Prostate gland (tissue), 2 donors: ENCODE measurements at regions not wholly inside any gene's neighbourhood (a gene's known extent, or its start where the extent isn't known, plus 50 kb on each side); places are given as distances from the start of the nearest gene placed in this dataset.

ENCODE experiments used
- POLR2A ChIP-seq: fragments of 450-650 bp; IDR thresholded peaks from one replicate; pipeline ENCODE4 v1.6.1; 2016; ENCODE audit warnings: antibody characterized with exemption, mild to moderate bottlenecking
- POLR2AphosphoS5 ChIP-seq: sonication (generic); formaldehyde crosslinking; IDR thresholded peaks from one replicate; pipeline ENCODE4 v1.6.1; 2017; ENCODE audit warnings: antibody characterized with exemption
- TF ChIP-seq, protein P1 (sequence below), 4 experiments: fragments of 200-600 bp in 2 of 4; fragments of 450-650 bp in 2 of 4; sonication (generic) in 2 of 4; IDR thresholded peaks; 1 replicate in 3 of 4; 2 replicates in 1 of 4; pipeline ENCODE4 v1.5.1; 2016 to 2019; ENCODE audit warnings: antibody characterized with exemption in 4 of 4, mild to moderate bottlenecking in 2 of 4, moderate library complexity in 2 of 4

DNA sequence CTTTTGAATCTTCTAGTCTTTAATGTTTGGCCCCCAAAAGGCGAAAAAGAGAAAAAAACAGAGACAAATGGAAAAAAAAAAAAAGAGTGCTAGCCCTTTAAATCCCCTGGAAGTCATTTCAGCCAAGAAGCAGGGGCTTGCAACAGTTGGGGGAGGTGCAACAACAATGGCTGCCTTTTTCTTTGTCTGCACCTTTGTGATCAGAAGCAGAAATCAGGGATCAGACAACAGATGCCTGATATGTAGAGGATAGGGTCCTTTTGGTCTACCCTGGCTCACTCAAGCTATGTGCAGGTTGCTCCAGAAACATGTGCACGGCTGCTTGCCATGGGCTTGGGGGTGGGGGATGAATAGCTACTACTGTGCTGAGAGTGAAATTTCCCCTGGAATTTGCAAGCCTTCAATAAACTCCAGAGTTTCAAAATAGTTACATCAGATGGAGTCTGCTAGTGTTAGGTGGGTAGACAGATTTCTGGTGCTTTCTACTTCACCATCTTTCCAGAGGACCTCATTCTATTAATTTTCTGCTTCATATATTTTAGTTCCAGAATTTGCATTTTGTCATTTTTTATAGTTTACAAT, 150.9 kb downstream of the FGF18 start:
- TF ChIP-seq, protein P1, sequence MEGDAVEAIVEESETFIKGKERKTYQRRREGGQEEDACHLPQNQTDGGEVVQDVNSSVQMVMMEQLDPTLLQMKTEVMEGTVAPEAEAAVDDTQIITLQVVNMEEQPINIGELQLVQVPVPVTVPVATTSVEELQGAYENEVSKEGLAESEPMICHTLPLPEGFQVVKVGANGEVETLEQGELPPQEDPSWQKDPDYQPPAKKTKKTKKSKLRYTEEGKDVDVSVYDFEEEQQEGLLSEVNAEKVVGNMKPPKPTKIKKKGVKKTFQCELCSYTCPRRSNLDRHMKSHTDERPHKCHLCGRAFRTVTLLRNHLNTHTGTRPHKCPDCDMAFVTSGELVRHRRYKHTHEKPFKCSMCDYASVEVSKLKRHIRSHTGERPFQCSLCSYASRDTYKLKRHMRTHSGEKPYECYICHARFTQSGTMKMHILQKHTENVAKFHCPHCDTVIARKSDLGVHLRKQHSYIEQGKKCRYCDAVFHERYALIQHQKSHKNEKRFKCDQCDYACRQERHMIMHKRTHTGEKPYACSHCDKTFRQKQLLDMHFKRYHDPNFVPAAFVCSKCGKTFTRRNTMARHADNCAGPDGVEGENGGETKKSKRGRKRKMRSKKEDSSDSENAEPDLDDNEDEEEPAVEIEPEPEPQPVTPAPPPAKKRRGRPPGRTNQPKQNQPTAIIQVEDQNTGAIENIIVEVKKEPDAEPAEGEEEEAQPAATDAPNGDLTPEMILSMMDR (IDR thresholded peaks at IDR 0.05), result no peak
- no peak for TF ChIP-seq POLR2A
- no peak for TF ChIP-seq POLR2AphosphoS5
